ENCODE measurements at regions not wholly inside any gene's neighbourhood (a gene's known extent, or its start where the extent isn't known, plus 50 kb on each side); places are given as distances from the start of the nearest gene placed in this dataset.

- TF ChIP-seq RAD21 (IDR thresholded peaks at IDR 0.05; ENCODE audit: low read depth) (no peak), EP300 (IDR thresholded peaks at IDR 0.05; ENCODE audit: borderline replicate concordance) (no peak), NFIC (IDR thresholded peaks at IDR 0.05) (no peak), YY1 (IDR thresholded peaks at IDR 0.05; ENCODE audit: low read depth) (no peak), CREB1 (IDR thresholded peaks at IDR 0.05; ENCODE audit: low read depth) (no peak)
- TF ChIP-seq, protein P1, sequence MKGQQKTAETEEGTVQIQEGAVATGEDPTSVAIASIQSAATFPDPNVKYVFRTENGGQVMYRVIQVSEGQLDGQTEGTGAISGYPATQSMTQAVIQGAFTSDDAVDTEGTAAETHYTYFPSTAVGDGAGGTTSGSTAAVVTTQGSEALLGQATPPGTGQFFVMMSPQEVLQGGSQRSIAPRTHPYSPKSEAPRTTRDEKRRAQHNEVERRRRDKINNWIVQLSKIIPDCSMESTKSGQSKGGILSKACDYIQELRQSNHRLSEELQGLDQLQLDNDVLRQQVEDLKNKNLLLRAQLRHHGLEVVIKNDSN (IDR thresholded peaks at IDR 0.05) = no peak
These were observed 282.7 kb downstream of the DKK2 start for GRCh38 chr4:106753426-106753825.

DNA sequence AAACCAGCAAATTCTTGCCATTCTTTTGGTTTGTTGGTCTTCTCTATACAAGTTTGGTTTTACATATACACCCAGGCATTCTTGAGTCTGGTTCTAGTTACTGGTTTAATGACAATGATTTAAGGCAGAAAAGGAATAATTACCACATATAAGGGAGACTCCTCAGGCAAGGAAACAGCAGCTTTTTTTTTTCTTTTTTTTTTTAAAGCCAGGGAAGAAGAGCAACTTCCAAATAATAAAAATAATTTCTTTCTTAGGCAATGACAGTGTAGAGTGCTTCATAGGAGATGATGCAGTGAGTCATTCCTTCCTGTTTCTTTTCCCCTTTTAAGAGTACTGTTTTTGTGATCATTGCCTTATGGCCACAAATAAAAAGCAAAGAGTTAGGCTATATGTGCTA is 289.7 kb downstream of the DKK2 start:
- TF ChIP-seq YY1 (IDR thresholded peaks at IDR 0.05; ENCODE audit: low read depth) (no peak), FOXM1 (IDR thresholded peaks at IDR 0.05; ENCODE audit: borderline replicate concordance, low read depth) (no peak), TCF12 (IDR thresholded peaks at IDR 0.05; ENCODE audit: low read depth) (no peak), EP300 (IDR thresholded peaks at IDR 0.05; ENCODE audit: borderline replicate concordance) (no peak), CREB1 (IDR thresholded peaks at IDR 0.05; ENCODE audit: low read depth) (no peak), TEAD4 (IDR thresholded peaks at IDR 0.05) (no peak)
- TF ChIP-seq, protein P2, sequence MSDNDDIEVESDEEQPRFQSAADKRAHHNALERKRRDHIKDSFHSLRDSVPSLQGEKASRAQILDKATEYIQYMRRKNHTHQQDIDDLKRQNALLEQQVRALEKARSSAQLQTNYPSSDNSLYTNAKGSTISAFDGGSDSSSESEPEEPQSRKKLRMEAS (IDR thresholded peaks at IDR 0.05) = no peak
- TF ChIP-seq, protein P3, sequence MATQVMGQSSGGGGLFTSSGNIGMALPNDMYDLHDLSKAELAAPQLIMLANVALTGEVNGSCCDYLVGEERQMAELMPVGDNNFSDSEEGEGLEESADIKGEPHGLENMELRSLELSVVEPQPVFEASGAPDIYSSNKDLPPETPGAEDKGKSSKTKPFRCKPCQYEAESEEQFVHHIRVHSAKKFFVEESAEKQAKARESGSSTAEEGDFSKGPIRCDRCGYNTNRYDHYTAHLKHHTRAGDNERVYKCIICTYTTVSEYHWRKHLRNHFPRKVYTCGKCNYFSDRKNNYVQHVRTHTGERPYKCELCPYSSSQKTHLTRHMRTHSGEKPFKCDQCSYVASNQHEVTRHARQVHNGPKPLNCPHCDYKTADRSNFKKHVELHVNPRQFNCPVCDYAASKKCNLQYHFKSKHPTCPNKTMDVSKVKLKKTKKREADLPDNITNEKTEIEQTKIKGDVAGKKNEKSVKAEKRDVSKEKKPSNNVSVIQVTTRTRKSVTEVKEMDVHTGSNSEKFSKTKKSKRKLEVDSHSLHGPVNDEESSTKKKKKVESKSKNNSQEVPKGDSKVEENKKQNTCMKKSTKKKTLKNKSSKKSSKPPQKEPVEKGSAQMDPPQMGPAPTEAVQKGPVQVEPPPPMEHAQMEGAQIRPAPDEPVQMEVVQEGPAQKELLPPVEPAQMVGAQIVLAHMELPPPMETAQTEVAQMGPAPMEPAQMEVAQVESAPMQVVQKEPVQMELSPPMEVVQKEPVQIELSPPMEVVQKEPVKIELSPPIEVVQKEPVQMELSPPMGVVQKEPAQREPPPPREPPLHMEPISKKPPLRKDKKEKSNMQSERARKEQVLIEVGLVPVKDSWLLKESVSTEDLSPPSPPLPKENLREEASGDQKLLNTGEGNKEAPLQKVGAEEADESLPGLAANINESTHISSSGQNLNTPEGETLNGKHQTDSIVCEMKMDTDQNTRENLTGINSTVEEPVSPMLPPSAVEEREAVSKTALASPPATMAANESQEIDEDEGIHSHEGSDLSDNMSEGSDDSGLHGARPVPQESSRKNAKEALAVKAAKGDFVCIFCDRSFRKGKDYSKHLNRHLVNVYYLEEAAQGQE (IDR thresholded peaks at IDR 0.05; ENCODE audit: low read depth) = no peak

DNA sequence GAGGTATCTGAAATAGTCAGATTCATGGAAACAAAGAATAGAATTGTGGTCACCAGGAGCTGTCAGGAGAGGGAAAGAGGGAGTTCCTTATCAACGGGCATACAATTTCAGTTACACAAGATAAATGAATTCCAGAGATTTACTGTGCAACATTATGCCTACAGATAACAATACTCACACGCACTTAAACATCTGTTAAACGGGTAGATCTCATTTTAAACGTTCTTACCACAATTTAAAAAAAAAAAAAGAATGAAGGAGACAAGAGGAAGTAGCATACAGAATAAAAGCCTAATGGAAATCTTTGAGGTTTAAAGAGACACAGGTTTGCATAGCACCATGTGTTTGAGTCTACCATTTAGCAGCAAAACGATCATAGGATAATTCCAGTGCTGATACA is 298.0 kb downstream of the DKK2 start:
- TF ChIP-seq TAF1 (IDR thresholded peaks at IDR 0.05; ENCODE audit: low read depth) (no peak), NFIC (IDR thresholded peaks at IDR 0.05) (no peak), EGR1 (IDR thresholded peaks at IDR 0.05) (no peak), CREB1 (IDR thresholded peaks at IDR 0.05; ENCODE audit: low read depth) (no peak), EP300 (IDR thresholded peaks at IDR 0.05; ENCODE audit: borderline replicate concordance) (no peak), ZBTB7A (IDR thresholded peaks at IDR 0.05; ENCODE audit: low read depth) (no peak), TCF12 (IDR thresholded peaks at IDR 0.05; ENCODE audit: low read depth) (no peak)

DNA sequence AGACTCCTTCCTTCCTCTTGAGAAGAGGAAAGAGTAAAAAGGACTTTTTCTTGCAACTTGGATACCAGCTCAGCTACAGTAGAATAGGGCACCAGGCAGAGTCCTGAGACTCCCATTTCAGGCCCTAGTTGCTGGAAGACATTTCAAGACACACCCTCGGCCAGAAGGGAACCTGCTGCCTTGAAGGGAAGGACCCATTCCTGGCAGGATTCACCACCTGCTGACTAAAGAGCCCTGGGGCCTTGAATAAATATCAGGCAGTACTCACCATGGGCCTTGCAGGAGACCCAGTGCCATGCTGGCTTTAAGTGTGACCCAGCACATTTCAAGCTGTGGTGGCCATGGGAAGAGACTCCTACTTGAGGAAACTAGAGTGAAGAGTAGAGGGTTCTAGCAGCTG is 317.6 kb downstream of the DKK2 start:
- TF ChIP-seq TAF1 (IDR thresholded peaks at IDR 0.05; ENCODE audit: low read depth) = no peak
- no peak for TF ChIP-seq CEBPB (IDR thresholded peaks at IDR 0.05)
- TF ChIP-seq EP300 (IDR thresholded peaks at IDR 0.05; ENCODE audit: borderline replicate concordance) = no peak
- TF ChIP-seq TCF12 (IDR thresholded peaks at IDR 0.05; ENCODE audit: low read depth) = no peak
- TF ChIP-seq ZBTB7A (IDR thresholded peaks at IDR 0.05; ENCODE audit: low read depth) = no peak
- TF ChIP-seq TEAD4 (IDR thresholded peaks at IDR 0.05) = no peak
- TF ChIP-seq, protein P1 (IDR thresholded peaks at IDR 0.05) = no peak
- TF ChIP-seq FOXM1 (IDR thresholded peaks at IDR 0.05; ENCODE audit: borderline replicate concordance, low read depth) = no peak
- TF ChIP-seq YY1 (IDR thresholded peaks at IDR 0.05; ENCODE audit: low read depth) = no peak
- TF ChIP-seq CREB1 (IDR thresholded peaks at IDR 0.05; ENCODE audit: low read depth) = no peak
- TF ChIP-seq RAD21 (IDR thresholded peaks at IDR 0.05; ENCODE audit: low read depth) = no peak
- TF ChIP-seq, protein P2 (IDR thresholded peaks at IDR 0.05) = no peak
- TF ChIP-seq, protein P3 (IDR thresholded peaks at IDR 0.05; ENCODE audit: low read depth) = no peak

GRCh38 chr4:106717091-106717490 is 319.0 kb downstream of the DKK2 start:
- TF ChIP-seq NFIC (IDR thresholded peaks at IDR 0.05) (no peak), TAF1 (IDR thresholded peaks at IDR 0.05; ENCODE audit: low read depth) (no peak), CEBPB (IDR thresholded peaks at IDR 0.05) (no peak), RAD21 (IDR thresholded peaks at IDR 0.05; ENCODE audit: low read depth) (no peak), CREB1 (IDR thresholded peaks at IDR 0.05; ENCODE audit: low read depth) (no peak), TCF12 (IDR thresholded peaks at IDR 0.05; ENCODE audit: low read depth) (no peak), TEAD4 (IDR thresholded peaks at IDR 0.05) (no peak), EGR1 (IDR thresholded peaks at IDR 0.05) (no peak), EP300 (IDR thresholded peaks at IDR 0.05; ENCODE audit: borderline replicate concordance) (no peak), FOXM1 (IDR thresholded peaks at IDR 0.05; ENCODE audit: borderline replicate concordance, low read depth) (no peak), ZBTB7A (IDR thresholded peaks at IDR 0.05; ENCODE audit: low read depth) (no peak), YY1 (IDR thresholded peaks at IDR 0.05; ENCODE audit: low read depth) (no peak)
- TF ChIP-seq, protein P2 (IDR thresholded peaks at IDR 0.05) = no peak
- TF ChIP-seq, protein P1 (IDR thresholded peaks at IDR 0.05) = no peak
- TF ChIP-seq, protein P3 (IDR thresholded peaks at IDR 0.05; ENCODE audit: low read depth) = no peak

Data from Ishikawa (cell line).